Endodermal cell (in vitro differentiated cells): ENCODE measurements at regions not wholly inside any gene's neighbourhood (a gene's known extent, or its start where the extent isn't known, plus 50 kb on each side); places are given as distances from the start of the nearest gene placed in this dataset.

Source experiments
- DNase-seq: peaks from one replicate; pipeline ENCODE4 v3.0.0-alpha.2; 2017
- H3K27ac ChIP-seq: 2 replicates; pipeline ENCODE4 v1.5.1; 2013; ENCODE audit warnings: mild to moderate bottlenecking, low read depth, low read length, moderate library complexity
- H3K27me3 ChIP-seq: 2 replicates; pipeline ENCODE4 v1.6.1; 2013; ENCODE audit warnings: mild to moderate bottlenecking, low read length, moderate library complexity; ENCODE audit not compliant: insufficient read depth, control insufficient read depth, poor library complexity, severe bottlenecking
- H3K36me3 ChIP-seq: 2 replicates; pipeline ENCODE4 v1.7.0; 2013; ENCODE audit warnings: mild to moderate bottlenecking, low read length, moderate library complexity; ENCODE audit not compliant: control insufficient read depth, insufficient read depth
- H3K4me1 ChIP-seq: one replicate; pipeline ENCODE4 v1.7.0; 2013; ENCODE audit warnings: low read length; ENCODE audit not compliant: control insufficient read depth, insufficient read depth
- H3K4me3 ChIP-seq: 2 replicates; pipeline ENCODE4 v1.5.1; 2013; ENCODE audit warnings: mild to moderate bottlenecking, low read length, moderate library complexity
- H3K9ac ChIP-seq: 2 replicates; pipeline ENCODE4 v1.6.1; 2013; ENCODE audit warnings: mild to moderate bottlenecking, low read length, moderate library complexity; ENCODE audit not compliant: poor library complexity, severe bottlenecking; ENCODE audit errors: extremely low read depth
- H3K9me3 ChIP-seq: 2 replicates; pipeline ENCODE4 v1.6.1; 2013; ENCODE audit warnings: mild to moderate bottlenecking, low read length, moderate library complexity; ENCODE audit not compliant: control insufficient read depth
- H3K27ac Mint-ChIP-seq: 2 replicates; pipeline ENCODE4 v1.8.0; 2020; ENCODE audit warnings: mixed read lengths
- H3K27me3 Mint-ChIP-seq: 2 replicates; pipeline ENCODE4 v1.8.0; 2021; ENCODE audit warnings: mild to moderate bottlenecking, mixed read lengths; ENCODE audit not compliant: insufficient read depth
- H3K36me3 Mint-ChIP-seq: 2 replicates; pipeline ENCODE4 v1.8.0; 2020; ENCODE audit warnings: low read depth, mixed read lengths
- H3K4me1 Mint-ChIP-seq: 2 replicates; pipeline ENCODE4 v1.8.0; 2020; ENCODE audit warnings: mixed read lengths
- H3K4me3 Mint-ChIP-seq: 2 replicates; pipeline ENCODE4 v1.8.0; 2020; ENCODE audit warnings: mild to moderate bottlenecking, moderate library complexity, mixed read lengths
- H3K9me3 Mint-ChIP-seq: 2 replicates; pipeline ENCODE4 v1.8.0; 2020; ENCODE audit warnings: mild to moderate bottlenecking, mixed read lengths
- CTCF ChIP-seq: fragments of 200-600 bp; sonication (generic); conservative IDR thresholded peaks from 2 replicates; pipeline ENCODE4 v1.5.0; 2021; ENCODE audit warnings: antibody characterized with exemption, mild to moderate bottlenecking
- WGBS, 2 experiments: methylation state at CpG; one replicate each; pipeline versions ENCODE4 v1.1.5 to v1.1.7; 2013; ENCODE audit warnings: missing lambda C conversion rate in 2 of 2, mixed read lengths in 1 of 2; ENCODE audit not compliant: insufficient coverage in 1 of 2, insufficient read length in 1 of 2; 5-methylcytosine and 5-hydroxymethylcytosine counted together

GRCh38 chr14:51593397-51593796 lies 58.3 kb upstream of the FRMD6 start:
- H3K4me1 Mint-ChIP-seq, result peaks cover 6% of the 10 kb centered on the region
- H3K27ac Mint-ChIP-seq, result peak overlapping the region; percentile 62
- no peak overlapping the region for H3K4me3 ChIP-seq
- H3K36me3 ChIP-seq, result no peaks in the 10 kb centered on the region
- no peak overlapping the region for H3K27ac ChIP-seq
- H3K9me3 Mint-ChIP-seq, result no peaks in the 10 kb centered on the region
- TF ChIP-seq CTCF, result no peak
- WGBS, 2 experiments, result 45 to 73% methylated on average over 2 to 5 of the region's 5 CpGs
- no peaks in the 10 kb centered on the region for H3K9me3 ChIP-seq
- no peaks in the 10 kb centered on the region for H3K36me3 Mint-ChIP-seq
- no peaks in the 10 kb centered on the region for H3K27me3 Mint-ChIP-seq
- no peak overlapping the region for H3K9ac ChIP-seq
- H3K4me1 ChIP-seq, result no peaks in the 10 kb centered on the region
- no peak overlapping the region for H3K4me3 Mint-ChIP-seq
- no peak for DNase-seq
- no peaks in the 10 kb centered on the region for H3K27me3 ChIP-seq

GRCh38 chr14:51595881-51596455 lies 55.7 kb upstream of the FRMD6 start:
- H3K4me3 ChIP-seq, result no peak overlapping the region
- Mint-ChIP-seq H3K9me3 (no peaks in the 10 kb centered on the region), H3K27ac (no peak overlapping the region), H3K27me3 (no peaks in the 10 kb centered on the region), H3K36me3 (no peaks in the 10 kb centered on the region), H3K4me1 (peaks cover 14% of the 10 kb centered on the region), H3K4me3 (no peak overlapping the region)
- no peak overlapping the region for H3K27ac ChIP-seq
- H3K36me3 ChIP-seq, result no peaks in the 10 kb centered on the region
- 93 to 100% methylated on average over 1 of the region's 3 CpGs for WGBS, 2 experiments
- no peaks in the 10 kb centered on the region for H3K4me1 ChIP-seq
- no peak overlapping the region for H3K9ac ChIP-seq
- no peaks in the 10 kb centered on the region for H3K27me3 ChIP-seq
- no peak for DNase-seq
- H3K9me3 ChIP-seq, result no peaks in the 10 kb centered on the region
- no peak for TF ChIP-seq CTCF

- Mint-ChIP-seq H3K36me3 (no peaks in the 10 kb centered on the region), H3K27ac (no peak overlapping the region), H3K27me3 (no peaks in the 10 kb centered on the region), H3K9me3 (no peaks in the 10 kb centered on the region), H3K4me1 (peaks cover 12% of the 10 kb centered on the region), H3K4me3 (no peak overlapping the region)
- Histone ChIP-seq H3K4me3 (no peak overlapping the region), H3K9ac (no peak overlapping the region), H3K27ac (no peak overlapping the region), H3K4me1 (no peaks in the 10 kb centered on the region), H3K27me3 (no peaks in the 10 kb centered on the region), H3K9me3 (no peaks in the 10 kb centered on the region), H3K36me3 (no peaks in the 10 kb centered on the region)
- WGBS, 2 experiments, result 90 to 94% methylated on average over 5 to 6 of the region's 6 CpGs
- no peak for DNase-seq
- no peak for TF ChIP-seq CTCF
These were observed 55.1 kb upstream of the FRMD6 start for GRCh38 chr14:51596488-51597117.
